ENCODE measurements at regions not wholly inside any gene's neighbourhood (a gene's known extent, or its start where the extent isn't known, plus 50 kb on each side); places are given as distances from the start of the nearest gene placed in this dataset.

- CTCF ChIA-PET: no interaction called here
- no peaks in the 10 kb centered on the region for H3K36me3 ChIP-seq (ENCODE audit: control insufficient read depth, insufficient read depth, low read length)
- no peak overlapping the region for H3K4ac ChIP-seq (ENCODE audit: low read depth, low read length)
- H4K8ac ChIP-seq (ENCODE audit: low read depth in 2 of 2, low read length in 2 of 2): no peak overlapping the region
- H2AK9ac ChIP-seq (replicated peaks; ENCODE audit: low read depth, low read length, poor library complexity): no peak overlapping the region
- no peak overlapping the region for H3K4me3 ChIP-seq (ENCODE audit: insufficient read depth, low read depth, low read length)
- H3K79me1 ChIP-seq (ENCODE audit: low read depth in 1 of 2, low read length in 2 of 2): no peaks in the 10 kb centered on the region
- WGBS, 2 experiments (ENCODE audit: extremely low coverage in 2 of 2, insufficient read length in 1 of 2): no CpG with 5 or more reads among the region's 1 CpG
- TF ChIP-seq CHD1 (IDR thresholded peaks at IDR 0.05; ENCODE audit: low read depth, low read length): no peak
- TF ChIP-seq RFX5 (IDR thresholded peaks at IDR 0.05; ENCODE audit: low read depth, low read length): no peak
- no peak for TF ChIP-seq RAD21 (IDR thresholded peaks at IDR 0.05; ENCODE audit: low read length)
- no peak for TF ChIP-seq RCOR1 (IDR thresholded peaks at IDR 0.05; ENCODE audit: insufficient replicate concordance, low read length)
- TF ChIP-seq NFE2L2 (IDR thresholded peaks at IDR 0.05; ENCODE audit: low read depth, low read length): no peak
- no peak for TF ChIP-seq ELK1 (IDR thresholded peaks at IDR 0.05; ENCODE audit: borderline replicate concordance, low read depth, low read length)
- TF ChIP-seq MXI1 (IDR thresholded peaks at IDR 0.05; ENCODE audit: borderline replicate concordance, low read depth, low read length): no peak
- TF ChIP-seq FOS (IDR thresholded peaks at IDR 0.05; ENCODE audit: low read depth, low read length): no peak
- no peak for TF ChIP-seq CTCF (conservative IDR thresholded peaks at IDR 0.05; ENCODE audit: low read depth, low read length)
- TF ChIP-seq POLR2A (IDR thresholded peaks at IDR 0.05; ENCODE audit: low read depth, low read length): no peak
- TF ChIP-seq MAFK (IDR thresholded peaks at IDR 0.05; ENCODE audit: low read depth, low read length): no peak
- no peak for TF ChIP-seq BHLHE40 (IDR thresholded peaks at IDR 0.05; ENCODE audit: low read depth, low read length)
- no peak for TF ChIP-seq USF2 (IDR thresholded peaks at IDR 0.05; ENCODE audit: low read depth, low read length)
- no peak for TF ChIP-seq MAZ (IDR thresholded peaks at IDR 0.05; ENCODE audit: borderline replicate concordance, low read depth, low read length)
- TF ChIP-seq SMC3 (IDR thresholded peaks at IDR 0.05; ENCODE audit: low read depth, low read length): no peak
- TF ChIP-seq CEBPB (IDR thresholded peaks at IDR 0.05; ENCODE audit: low read depth, low read length): no peak
- no peak overlapping the region for H2BK120ac ChIP-seq (ENCODE audit: low read depth, low read length)
- H2BK20ac ChIP-seq (ENCODE audit: low read depth, low read length): no peak overlapping the region
- in situ Hi-C loops (cut with MboI; ENCODE audit: low sequenced_read_pairs): no loop called here
- no peaks in the 10 kb centered on the region for H3K9me1 ChIP-seq (ENCODE audit: insufficient read depth, low read length)
- no peak overlapping the region for H2AK5ac ChIP-seq (ENCODE audit: low read depth, low read length)
- H4K5ac ChIP-seq (ENCODE audit: low read depth, low read length): no peak overlapping the region
- H3K23ac ChIP-seq (ENCODE audit: low read depth, low read length): no peak overlapping the region
- POLR2A ChIA-PET (ENCODE audit: unreplicated experiment): no interaction called here
- H3K4me1 ChIP-seq (ENCODE audit: control insufficient read depth, insufficient read depth, low read length): no peaks in the 10 kb centered on the region
- no peak overlapping the region for H2BK15ac ChIP-seq (ENCODE audit: low read depth, low read length)
- H2BK5ac ChIP-seq (ENCODE audit: low read depth, low read length, poor library complexity, severe bottlenecking): no peak overlapping the region
- ATAC-seq (ENCODE audit: low read depth) (no peak), DNase-seq (no peak)
- H3K56ac ChIP-seq (ENCODE audit: extremely low read depth, insufficient read depth, low read length): no peak overlapping the region
- H2AFZ ChIP-seq (replicated peaks; ENCODE audit: low read length, poor library complexity): no peak overlapping the region
- H3K9me3 ChIP-seq (ENCODE audit: control insufficient read depth, insufficient read depth, low read length): no peaks in the 10 kb centered on the region
- H3K27me3 ChIP-seq (ENCODE audit: control insufficient read depth, insufficient read depth, low read length): no peaks in the 10 kb centered on the region
- no peak overlapping the region for H4K91ac ChIP-seq (ENCODE audit: insufficient read depth, low read depth, low read length)
- no peak overlapping the region for H3K9ac ChIP-seq (ENCODE audit: low read depth, low read length)
- no peak overlapping the region for H3K27ac ChIP-seq (ENCODE audit: insufficient read depth, low read length)
- H3K4me2 ChIP-seq (ENCODE audit: low read depth, low read length): no peak overlapping the region
- H3K14ac ChIP-seq (replicated peaks; ENCODE audit: low read depth, low read length): no peak overlapping the region
- no TSS peak for BruUV-seq (replicated peaks)
- no peaks in the 10 kb centered on the region for H4K20me1 ChIP-seq (ENCODE audit: insufficient read depth, low read length)
- no peak overlapping the region for H3K18ac ChIP-seq (ENCODE audit: low read depth, low read length)
- dilution Hi-C loops (cut with HindIII; ENCODE audit: low sequenced_read_pairs, unreplicated experiment): no loop called here
- intact Hi-C loops (cut with micrococcal nuclease): no loop called here
Measured at GRCh38 chr4:112736718-112737135, 99.8 kb downstream of the LARP7 start.

All from IMR-90 (cell line).